Neural crest cell (in vitro differentiated cells): ENCODE measurements at regions not wholly inside any gene's neighbourhood (a gene's known extent, or its start where the extent isn't known, plus 50 kb on each side); places are given as distances from the start of the nearest gene placed in this dataset.

ENCODE experiments used
- DNase-seq: peaks from one replicate; pipeline ENCODE4 v3.0.0; 2021; ENCODE audit warnings: low read depth, mixed read lengths, low spot score
- H3K27ac Mint-ChIP-seq: one replicate; pipeline ENCODE4 v1.8.0; 2021; ENCODE audit warnings: mild to moderate bottlenecking, mixed read lengths; ENCODE audit not compliant: unreplicated experiment
- H3K27me3 Mint-ChIP-seq: 2 replicates; pipeline ENCODE4 v1.8.0; 2021; ENCODE audit warnings: low read depth, mild to moderate bottlenecking, mixed read lengths
- H3K36me3 Mint-ChIP-seq: 2 replicates; pipeline ENCODE4 v1.8.0; 2021; ENCODE audit warnings: low read depth, mild to moderate bottlenecking, mixed read lengths
- H3K4me1 Mint-ChIP-seq: 2 replicates; pipeline ENCODE4 v1.8.0; 2021; ENCODE audit warnings: mixed read lengths
- H3K4me3 Mint-ChIP-seq: one replicate; pipeline ENCODE4 v1.8.0; 2021; ENCODE audit warnings: mild to moderate bottlenecking, mixed read lengths
- H3K9me3 Mint-ChIP-seq: 2 replicates; pipeline ENCODE4 v1.8.0; 2021; ENCODE audit warnings: mixed read lengths
- CTCF ChIP-seq: fragments of 200-600 bp; sonication (generic); conservative IDR thresholded peaks from 2 replicates; pipeline ENCODE4 v1.5.0; 2021; ENCODE audit warnings: antibody characterized with exemption, mild to moderate bottlenecking

- peaks cover 3% of the 10 kb centered on the region for H3K36me3 Mint-ChIP-seq
- no peak overlapping the region for H3K4me3 Mint-ChIP-seq
- H3K9me3 Mint-ChIP-seq = peaks cover 5% of the 10 kb centered on the region
- TF ChIP-seq CTCF = no peak
- H3K27ac Mint-ChIP-seq = no peak overlapping the region
- H3K27me3 Mint-ChIP-seq = peaks cover 2% of the 10 kb centered on the region
- no peak for DNase-seq
- H3K4me1 Mint-ChIP-seq = peaks cover 10% of the 10 kb centered on the region
Measured at GRCh38 chr3:14323401-14324223, 78.8 kb upstream of the SLC6A6 start.

GRCh38 chr3:14324224-14324944 lies 78.0 kb upstream of the SLC6A6 start:
- H3K27me3 Mint-ChIP-seq = peaks cover 9% of the 10 kb centered on the region
- no peak for TF ChIP-seq CTCF
- H3K36me3 Mint-ChIP-seq = peaks cover 3% of the 10 kb centered on the region
- H3K4me3 Mint-ChIP-seq = no peak overlapping the region
- H3K9me3 Mint-ChIP-seq = peaks cover 5% of the 10 kb centered on the region
- peaks cover 9% of the 10 kb centered on the region for H3K4me1 Mint-ChIP-seq
- H3K27ac Mint-ChIP-seq = no peak overlapping the region
- DNase-seq = no peak

- DNase-seq = no peak
- Mint-ChIP-seq H3K36me3 (no peaks in the 10 kb centered on the region), H3K27ac (no peak overlapping the region), H3K4me3 (no peak overlapping the region), H3K4me1 (peaks cover 11% of the 10 kb centered on the region), H3K27me3 (peaks cover 18% of the 10 kb centered on the region), H3K9me3 (no peaks in the 10 kb centered on the region)
- TF ChIP-seq CTCF = no peak
Measured at GRCh38 chr3:14328422-14328821, 74.0 kb upstream of the SLC6A6 start.

- Mint-ChIP-seq H3K9me3 (no peaks in the 10 kb centered on the region), H3K27me3 (peaks cover 18% of the 10 kb centered on the region), H3K4me3 (no peak overlapping the region), H3K4me1 (peaks cover 11% of the 10 kb centered on the region), H3K36me3 (no peaks in the 10 kb centered on the region), H3K27ac (no peak overlapping the region)
- no peak for DNase-seq
- TF ChIP-seq CTCF = no peak
Measured at GRCh38 chr3:14329116-14329830, 73.1 kb upstream of the SLC6A6 start.

- no peak for TF ChIP-seq CTCF
- no peak overlapping the region for H3K27ac Mint-ChIP-seq
- no peak for DNase-seq
- H3K27me3 Mint-ChIP-seq = peaks cover 18% of the 10 kb centered on the region
- no peaks in the 10 kb centered on the region for H3K9me3 Mint-ChIP-seq
- H3K4me3 Mint-ChIP-seq = no peak overlapping the region
- H3K36me3 Mint-ChIP-seq = no peaks in the 10 kb centered on the region
- peaks cover 11% of the 10 kb centered on the region for H3K4me1 Mint-ChIP-seq
Measured at GRCh38 chr3:14329842-14330241, 72.6 kb upstream of the SLC6A6 start.
